WI38 (cell line): ENCODE measurements at regions not wholly inside any gene's neighbourhood (a gene's known extent, or its start where the extent isn't known, plus 50 kb on each side); places are given as distances from the start of the nearest gene placed in this dataset.

Source experiments
- H3K4me3 ChIP-seq: 2 replicates; pipeline ENCODE4 v1.5.1; 2011; ENCODE audit warnings: low read depth, mild to moderate bottlenecking, control low read depth, low read length
- TF ChIP-seq, protein P1 (sequence below): IDR thresholded peaks from 2 replicates; pipeline ENCODE4 v1.5.1; 2012; ENCODE audit warnings: low read depth, mild to moderate bottlenecking, control low read depth, low read length

DNA sequence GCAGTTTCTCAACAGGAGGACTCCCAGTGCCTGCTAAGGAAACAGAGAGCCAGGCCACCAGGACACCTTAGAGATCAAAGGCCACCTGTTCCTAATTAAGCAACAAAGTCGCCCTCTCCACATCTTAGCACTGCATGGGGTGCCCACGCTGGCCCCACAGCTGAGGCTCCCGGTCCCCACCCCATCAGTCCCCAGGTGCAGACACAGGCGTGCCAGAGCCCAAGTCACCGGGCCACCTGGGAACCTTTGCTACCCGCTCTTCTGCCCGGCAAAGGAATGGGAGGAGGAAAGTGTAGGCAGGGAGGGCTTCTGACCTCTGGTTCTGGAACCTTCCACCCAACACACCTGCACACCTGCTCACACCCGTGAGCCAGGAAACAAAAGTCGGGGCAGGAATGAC lies 85.5 kb upstream of the PRR5 start:
- TF ChIP-seq, protein P1, sequence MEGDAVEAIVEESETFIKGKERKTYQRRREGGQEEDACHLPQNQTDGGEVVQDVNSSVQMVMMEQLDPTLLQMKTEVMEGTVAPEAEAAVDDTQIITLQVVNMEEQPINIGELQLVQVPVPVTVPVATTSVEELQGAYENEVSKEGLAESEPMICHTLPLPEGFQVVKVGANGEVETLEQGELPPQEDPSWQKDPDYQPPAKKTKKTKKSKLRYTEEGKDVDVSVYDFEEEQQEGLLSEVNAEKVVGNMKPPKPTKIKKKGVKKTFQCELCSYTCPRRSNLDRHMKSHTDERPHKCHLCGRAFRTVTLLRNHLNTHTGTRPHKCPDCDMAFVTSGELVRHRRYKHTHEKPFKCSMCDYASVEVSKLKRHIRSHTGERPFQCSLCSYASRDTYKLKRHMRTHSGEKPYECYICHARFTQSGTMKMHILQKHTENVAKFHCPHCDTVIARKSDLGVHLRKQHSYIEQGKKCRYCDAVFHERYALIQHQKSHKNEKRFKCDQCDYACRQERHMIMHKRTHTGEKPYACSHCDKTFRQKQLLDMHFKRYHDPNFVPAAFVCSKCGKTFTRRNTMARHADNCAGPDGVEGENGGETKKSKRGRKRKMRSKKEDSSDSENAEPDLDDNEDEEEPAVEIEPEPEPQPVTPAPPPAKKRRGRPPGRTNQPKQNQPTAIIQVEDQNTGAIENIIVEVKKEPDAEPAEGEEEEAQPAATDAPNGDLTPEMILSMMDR = no peak
- H3K4me3 ChIP-seq = no peak overlapping the region

DNA sequence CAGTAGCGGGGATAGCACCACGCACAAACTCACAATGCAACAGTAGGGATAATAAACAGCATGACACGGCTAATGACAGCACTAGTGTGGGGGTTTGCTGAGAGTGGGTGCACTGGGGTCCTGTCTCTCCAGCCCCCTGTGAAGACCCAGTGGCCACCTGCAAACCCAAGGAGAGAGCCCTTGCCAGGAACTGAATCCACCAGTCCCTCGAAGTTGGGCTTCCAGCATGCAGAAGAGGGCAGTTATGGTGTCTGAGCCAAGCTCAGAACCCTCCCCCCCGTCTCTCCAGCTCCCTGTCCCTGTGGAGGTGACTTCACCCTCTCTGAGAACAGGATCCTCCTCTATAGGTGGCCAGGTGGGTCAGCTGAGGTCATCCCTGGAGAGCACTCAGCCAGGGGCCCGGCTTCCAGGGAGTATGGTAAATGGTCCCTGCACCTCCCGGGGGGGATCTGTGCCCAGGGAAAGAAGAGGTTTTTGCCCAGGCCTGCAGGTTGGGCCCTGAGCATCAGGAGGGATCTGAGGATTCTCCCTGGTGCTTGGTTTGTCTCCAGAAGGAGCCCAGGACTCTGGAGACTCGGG lies 86.3 kb upstream of the PRR5 start:
- H3K4me3 ChIP-seq = no peak overlapping the region
- TF ChIP-seq, protein P1 = no peak

DNA sequence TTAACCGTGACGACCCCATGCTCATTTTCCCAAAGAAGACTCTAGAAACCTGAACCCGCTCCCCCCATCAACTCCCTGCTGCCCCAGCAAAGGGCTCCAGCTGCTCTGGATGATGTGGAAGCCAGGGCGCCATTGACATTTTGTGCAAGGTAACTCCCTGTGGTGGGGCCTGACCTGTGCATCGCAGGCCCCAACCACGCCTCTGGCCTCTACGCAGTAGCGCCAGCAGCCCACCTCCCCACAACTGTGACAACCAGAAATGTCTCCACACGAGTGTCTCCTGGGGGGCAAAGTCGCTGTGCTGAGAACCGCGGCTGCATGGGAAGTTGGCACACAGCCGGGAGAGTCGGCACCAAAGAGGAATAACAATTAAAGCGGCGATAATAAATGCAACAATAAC lies 86.9 kb upstream of the PRR5 start:
- TF ChIP-seq, protein P1 = no peak
- H3K4me3 ChIP-seq = no peak overlapping the region

DNA sequence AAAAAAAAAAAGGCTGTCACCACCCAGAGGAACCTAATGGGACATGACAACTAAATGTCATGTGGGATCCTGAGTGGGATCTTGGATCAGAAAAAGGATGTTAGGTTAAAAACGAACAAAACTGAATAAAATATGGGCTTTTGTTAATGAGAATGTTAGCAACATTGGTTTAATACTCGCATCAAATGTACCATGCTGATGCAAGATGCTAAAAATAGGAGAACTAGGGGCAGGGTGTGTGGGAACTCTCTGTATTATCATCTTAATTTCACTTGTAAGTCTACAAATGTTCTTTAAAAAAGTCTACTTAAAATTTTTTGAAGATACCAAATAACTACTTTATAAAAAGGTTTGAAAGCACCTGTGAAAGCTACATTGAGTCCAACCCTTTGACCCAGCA lies 88.8 kb upstream of the PRR5 start:
- H3K4me3 ChIP-seq = no peak overlapping the region
- TF ChIP-seq, protein P1 = no peak

DNA sequence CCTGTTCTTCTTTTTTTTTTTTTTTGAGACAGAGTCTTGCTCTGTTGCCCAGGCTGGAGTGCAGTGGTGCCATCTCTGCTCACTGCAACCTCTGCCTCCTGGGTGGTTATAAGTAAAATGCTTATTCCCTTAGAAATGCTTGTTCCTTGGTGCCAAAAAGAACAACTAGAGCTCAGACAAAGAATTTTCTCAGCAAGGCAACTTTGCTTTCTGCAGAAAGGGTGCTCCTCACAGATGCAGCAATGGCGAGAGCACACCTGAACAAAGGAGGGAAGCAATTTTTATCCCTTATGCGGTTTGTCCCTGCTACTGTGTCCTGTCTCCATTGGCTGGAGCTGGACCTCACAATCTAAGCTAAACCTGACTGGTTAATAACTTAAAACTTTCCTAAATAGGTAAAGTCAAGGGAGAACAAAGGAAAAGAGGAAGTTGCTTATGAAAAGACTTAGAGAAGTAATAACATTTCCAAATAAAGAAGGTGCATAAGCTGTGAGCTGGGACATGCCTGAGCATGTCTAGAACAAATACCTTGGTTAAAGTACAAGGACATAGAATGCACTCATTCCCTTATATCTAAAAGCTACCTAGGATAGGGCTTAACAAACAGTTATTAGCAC lies 90.0 kb upstream of the PRR5 start:
- H3K4me3 ChIP-seq = no peak overlapping the region
- TF ChIP-seq, protein P1 = no peak

DNA sequence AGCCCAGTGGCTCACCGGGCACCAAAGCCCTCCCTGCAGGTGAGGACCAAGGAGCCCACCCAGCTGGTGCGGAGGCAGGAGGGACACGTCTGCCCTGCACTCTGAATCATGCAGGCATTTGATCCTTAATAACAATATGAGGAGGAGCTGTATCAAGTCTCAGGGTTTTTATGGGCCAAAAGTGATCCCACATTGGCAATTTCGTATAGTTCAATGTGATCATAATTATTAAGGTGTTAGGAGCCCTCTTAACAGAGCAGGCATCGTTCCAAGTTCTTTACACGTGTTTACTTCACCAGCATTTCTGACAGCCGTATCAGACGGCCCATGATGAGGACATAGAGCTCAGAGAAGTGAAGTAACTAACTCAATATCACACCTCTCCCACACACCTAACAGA lies 91.9 kb upstream of the PRR5 start:
- TF ChIP-seq, protein P1 = no peak
- H3K4me3 ChIP-seq = no peak overlapping the region

DNA sequence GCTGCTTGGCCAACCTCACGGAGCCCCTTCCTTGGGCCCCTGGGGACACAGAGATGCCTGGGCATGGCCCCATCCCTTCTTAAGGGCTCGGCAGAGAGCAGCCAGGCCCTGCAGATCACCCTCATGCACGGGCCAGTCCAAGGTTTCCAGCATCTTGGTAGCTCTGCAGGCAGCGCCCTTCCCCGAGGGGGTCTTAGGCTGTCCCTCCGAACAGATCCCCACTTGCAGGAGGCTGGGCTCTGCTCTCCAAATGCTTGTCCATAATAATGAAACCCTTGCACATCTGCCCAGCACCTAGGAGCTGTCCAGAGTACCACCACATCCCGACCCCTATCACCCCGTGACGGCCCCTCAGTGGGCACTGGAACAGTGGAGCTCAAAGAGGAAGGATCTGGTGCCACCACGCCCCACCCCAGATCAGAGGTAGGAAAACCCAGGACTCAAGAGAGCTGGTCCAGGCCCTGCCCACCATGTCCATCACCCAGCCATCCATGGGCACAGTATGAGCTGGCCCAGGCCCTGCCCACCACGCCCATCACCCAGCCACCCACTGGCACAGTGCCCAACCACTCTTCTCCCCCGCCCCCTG lies 92.5 kb upstream of the PRR5 start:
- no peak overlapping the region for H3K4me3 ChIP-seq
- TF ChIP-seq, protein P1 = no peak
